IMR-90 (cell line): ENCODE measurements at regions not wholly inside any gene's neighbourhood (a gene's known extent, or its start where the extent isn't known, plus 50 kb on each side); places are given as distances from the start of the nearest gene placed in this dataset.

Source experiments
- ATAC-seq: fragments of 200-7000 bp; cut with Tn5 transposase; 2 replicates; pipeline ENCODE4 v1.9.1; 2020; ENCODE audit warnings: low read depth, mild to moderate bottlenecking, moderate library complexity
- BruUV-seq: library from RNA; stranded (reverse); fragments of 400-500 nt; replicated peaks from 2 replicates; lab custom pipeline; 2021; lab: Mats Ljungman, UMichigan
- CTCF ChIA-PET: fragments of 300-600 bp; formaldehyde crosslinking; extraction: SDS; loops from one replicate; lab custom pipeline; 2021; ENCODE audit warnings: antibody characterized with exemption; lab: Yijun Ruan, JAX
- POLR2A ChIA-PET: fragments of 300-600 bp; sonication (Branson Sonifier 250); formaldehyde crosslinking; loops from one replicate; lab custom pipeline; 2022; ENCODE audit warnings: antibody characterized with exemption; ENCODE audit not compliant: unreplicated experiment; lab: Charles Lee
- DNase-seq: peaks from one replicate; pipeline ENCODE4 v3.0.0; 2013
- H2AFZ ChIP-seq: replicated peaks from 2 replicates; pipeline ENCODE3; 2013; ENCODE audit warnings: low read length, mild to moderate bottlenecking; ENCODE audit not compliant: poor library complexity
- H2AK5ac ChIP-seq: 2 replicates; pipeline ENCODE4 v1.6.1; 2013; ENCODE audit warnings: low read depth, low read length, inconsistent platforms
- H2AK9ac ChIP-seq: replicated peaks from 2 replicates; pipeline ENCODE3; 2013; ENCODE audit warnings: mild to moderate bottlenecking, low read depth, low read length, moderate library complexity; ENCODE audit not compliant: poor library complexity
- H2BK120ac ChIP-seq: 2 replicates; pipeline ENCODE4 v1.6.1; 2013; ENCODE audit warnings: low read depth, low read length, inconsistent platforms
- H2BK15ac ChIP-seq: 3 replicates; pipeline ENCODE4 v1.6.1; 2013; ENCODE audit warnings: low read depth, low read length, inconsistent platforms
- H2BK20ac ChIP-seq: 2 replicates; pipeline ENCODE4 v1.6.1; 2013; ENCODE audit warnings: low read depth, mild to moderate bottlenecking, inconsistent platforms, low read length, moderate library complexity
- H2BK5ac ChIP-seq: 2 replicates; pipeline ENCODE4 v1.6.1; 2013; ENCODE audit warnings: mild to moderate bottlenecking, low read depth, low read length, inconsistent platforms; ENCODE audit not compliant: poor library complexity, severe bottlenecking
- H3K14ac ChIP-seq: replicated peaks from 2 replicates; pipeline ENCODE4 v1.6.1; 2013; ENCODE audit warnings: low read depth, low read length, inconsistent platforms
- H3K18ac ChIP-seq: 2 replicates; pipeline ENCODE4 v1.6.1; 2013; ENCODE audit warnings: low read depth, low read length, control low read depth
- H3K23ac ChIP-seq: 2 replicates; pipeline ENCODE4 v1.6.1; 2013; ENCODE audit warnings: low read depth, low read length, inconsistent platforms
- H3K27ac ChIP-seq: 2 replicates; pipeline ENCODE4 v1.5.1; 2013; ENCODE audit warnings: mild to moderate bottlenecking, control low read depth, low read length; ENCODE audit not compliant: insufficient read depth
- H3K27me3 ChIP-seq: 2 replicates; pipeline ENCODE4 v1.6.1; 2013; ENCODE audit warnings: low read length; ENCODE audit not compliant: control insufficient read depth, insufficient read depth
- H3K36me3 ChIP-seq: 2 replicates; pipeline ENCODE4 v1.6.1; 2013; ENCODE audit warnings: low read length, mixed read lengths; ENCODE audit not compliant: control insufficient read depth, insufficient read depth
- H3K4ac ChIP-seq: 2 replicates; pipeline ENCODE4 v1.6.1; 2013; ENCODE audit warnings: low read depth, low read length, inconsistent platforms
- H3K4me1 ChIP-seq: 2 replicates; pipeline ENCODE4 v1.6.1; 2013; ENCODE audit warnings: low read length, mixed read lengths; ENCODE audit not compliant: control insufficient read depth, insufficient read depth
- H3K4me2 ChIP-seq: 2 replicates; pipeline ENCODE4 v1.6.1; 2013; ENCODE audit warnings: low read depth, mild to moderate bottlenecking, control low read depth, low read length, moderate library complexity
- H3K4me3 ChIP-seq: 2 replicates; pipeline ENCODE4 v1.5.1; 2013; ENCODE audit warnings: low read depth, mild to moderate bottlenecking, control low read depth, low read length, moderate library complexity; ENCODE audit not compliant: insufficient read depth
- H3K56ac ChIP-seq: 2 replicates; pipeline ENCODE4 v1.6.1; 2013; ENCODE audit warnings: low read length, inconsistent platforms; ENCODE audit not compliant: insufficient read depth; ENCODE audit errors: extremely low read depth
- H3K79me1 ChIP-seq, 2 experiments: 2 replicates each; pipeline ENCODE4 v1.6.1; 2013; ENCODE audit warnings: low read length in 2 of 2, inconsistent platforms in 1 of 2, low read depth in 1 of 2
- H3K9ac ChIP-seq: 2 replicates; pipeline ENCODE4 v1.6.1; 2013; ENCODE audit warnings: low read depth, low read length, control low read depth
- H3K9me1 ChIP-seq: 2 replicates; pipeline ENCODE4 v1.6.1; 2013; ENCODE audit warnings: low read length, inconsistent platforms; ENCODE audit not compliant: insufficient read depth
- H3K9me3 ChIP-seq: 2 replicates; pipeline ENCODE4 v1.6.1; 2013; ENCODE audit warnings: low read length; ENCODE audit not compliant: control insufficient read depth, insufficient read depth
- H4K20me1 ChIP-seq: 2 replicates; pipeline ENCODE4 v1.6.1; 2013; ENCODE audit warnings: low read length, inconsistent platforms; ENCODE audit not compliant: insufficient read depth
- H4K5ac ChIP-seq: 2 replicates; pipeline ENCODE4 v1.6.1; 2013; ENCODE audit warnings: mild to moderate bottlenecking, low read depth, low read length, control low read depth
- H4K8ac ChIP-seq, 2 experiments: 2 replicates each; pipeline ENCODE4 v1.6.1; 2013; ENCODE audit warnings: low read depth in 2 of 2, low read length in 2 of 2, control low read depth in 1 of 2, inconsistent platforms in 1 of 2
- H4K91ac ChIP-seq: 2 replicates; pipeline ENCODE4 v1.6.1; 2013; ENCODE audit warnings: low read depth, low read length, inconsistent platforms; ENCODE audit not compliant: insufficient read depth
- NFE2L2 ChIP-seq: fragments of 150-350 bp; IDR thresholded peaks from 2 replicates; pipeline ENCODE4 v1.6.1; 2016; ENCODE audit warnings: low read depth, mild to moderate bottlenecking, low read length
- WGBS, 2 experiments: methylation state at CpG; one replicate each; pipeline versions ENCODE4 v1.1.5 to v1.1.7; 2013; ENCODE audit warnings: missing lambda C conversion rate in 2 of 2; ENCODE audit not compliant: insufficient read length in 1 of 2; ENCODE audit errors: extremely low coverage in 2 of 2; 5-methylcytosine and 5-hydroxymethylcytosine counted together
- dilution Hi-C: fragments of 300-500 bp; cut with HindIII; formaldehyde crosslinking; loops from one replicate; pipeline ENCODE4 v1.14.3; 2018; ENCODE audit warnings: low sequenced_read_pairs; ENCODE audit not compliant: unreplicated experiment
- in situ Hi-C: fragments of 300-500 bp; cut with MboI; formaldehyde crosslinking; loops from 3 replicates; pipeline ENCODE4 v1.14.3; 2019; ENCODE audit warnings: low sequenced_read_pairs, inconsistent platforms, mixed read lengths
- intact Hi-C: fragments of 100-400 bp; cut with micrococcal nuclease; formaldehyde crosslinking; loops from 2 replicates; pipeline ENCODE4 v1.10.0; 2022
- TF ChIP-seq, protein P1 (sequence below): fragments of 150-350 bp; IDR thresholded peaks from 2 replicates; pipeline ENCODE4 v1.6.1; 2016; ENCODE audit warnings: low read depth, mild to moderate bottlenecking, low read length, moderate library complexity, borderline replicate concordance

DNA sequence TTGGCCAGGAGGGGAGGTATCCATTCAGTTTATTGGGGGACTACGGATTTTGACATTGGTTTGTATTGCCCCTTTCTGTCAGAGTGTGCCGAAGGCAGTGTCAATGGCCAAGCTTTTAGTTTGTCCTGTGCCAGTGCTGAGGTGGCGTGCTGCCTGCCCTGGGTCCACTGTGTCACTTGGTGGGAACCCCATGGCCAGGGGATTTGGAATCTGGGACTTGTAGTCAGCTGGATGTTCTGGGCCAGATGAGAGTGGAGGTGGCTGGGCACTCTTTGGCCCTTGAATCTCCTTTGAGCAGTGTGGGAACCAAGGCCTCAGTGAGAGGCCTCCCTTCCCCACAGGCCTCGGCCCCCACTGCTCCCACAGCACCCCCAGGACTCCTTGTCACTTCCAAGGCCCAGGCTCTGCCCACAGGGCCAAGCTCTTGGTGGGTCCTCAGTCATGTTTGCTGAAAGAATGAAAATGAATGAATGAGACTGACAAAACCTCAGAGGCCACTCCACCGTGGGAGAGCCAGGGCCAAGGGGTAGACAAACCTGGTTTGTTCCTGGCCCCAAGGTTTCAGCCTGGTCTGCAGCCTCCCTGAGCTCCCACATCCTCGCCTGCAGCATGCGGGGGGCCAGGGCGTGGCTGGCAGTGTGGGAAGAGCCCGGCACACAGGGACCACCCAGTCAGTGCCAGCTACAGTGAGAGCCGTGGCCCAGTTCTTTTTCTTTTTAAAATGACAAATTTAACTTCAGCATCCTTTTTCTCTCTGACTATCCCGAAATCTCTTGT is 412.2 kb downstream of the MATN1 start:
- Histone ChIP-seq H3K4me1 (no peaks in the 10 kb centered on the region), H3K56ac (no peak overlapping the region), H2BK5ac (no peak overlapping the region), H3K9me1 (no peaks in the 10 kb centered on the region), H2BK20ac (no peak overlapping the region), H2AFZ (peak overlapping the region; percentile 43), H2BK120ac (no peak overlapping the region), H2AK5ac (no peak overlapping the region), H3K79me1 (no peaks in the 10 kb centered on the region), H4K91ac (no peak overlapping the region), H3K27ac (no peak overlapping the region), H3K9ac (no peak overlapping the region), H4K8ac (no peak overlapping the region), H2AK9ac (no peak overlapping the region), H4K5ac (no peak overlapping the region), H3K9me3 (no peaks in the 10 kb centered on the region), H3K18ac (no peak overlapping the region), H3K36me3 (no peaks in the 10 kb centered on the region), H3K27me3 (no peaks in the 10 kb centered on the region), H4K20me1 (no peaks in the 10 kb centered on the region), H3K4me2 (no peak overlapping the region), H3K4me3 (no peak overlapping the region), H3K14ac (no peak overlapping the region), H3K4ac (no peak overlapping the region), H3K23ac (no peak overlapping the region), H2BK15ac (no peak overlapping the region)
- no peak for DNase-seq
- TF ChIP-seq, protein P1, sequence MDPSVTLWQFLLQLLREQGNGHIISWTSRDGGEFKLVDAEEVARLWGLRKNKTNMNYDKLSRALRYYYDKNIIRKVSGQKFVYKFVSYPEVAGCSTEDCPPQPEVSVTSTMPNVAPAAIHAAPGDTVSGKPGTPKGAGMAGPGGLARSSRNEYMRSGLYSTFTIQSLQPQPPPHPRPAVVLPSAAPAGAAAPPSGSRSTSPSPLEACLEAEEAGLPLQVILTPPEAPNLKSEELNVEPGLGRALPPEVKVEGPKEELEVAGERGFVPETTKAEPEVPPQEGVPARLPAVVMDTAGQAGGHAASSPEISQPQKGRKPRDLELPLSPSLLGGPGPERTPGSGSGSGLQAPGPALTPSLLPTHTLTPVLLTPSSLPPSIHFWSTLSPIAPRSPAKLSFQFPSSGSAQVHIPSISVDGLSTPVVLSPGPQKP: no peak
- TF ChIP-seq NFE2L2: no peak
- in situ Hi-C loops (no loop called here), dilution Hi-C loops (no loop called here), intact Hi-C loops (no loop called here)
- no peak for ATAC-seq
- BruUV-seq: no TSS peak
- CTCF ChIA-PET: no interaction called here
- POLR2A ChIA-PET: no interaction called here
- 59% methylated on average over 2 of the region's 11 CpGs; no CpG with 5 or more reads in 1 of the 2 experiments for WGBS, 2 experiments
